BLaER1 treated with 17β-estradiol and CSF1 and Interleukin-3, amounts not matched to agents 10 nM and 100 nM (cell line): ENCODE measurements at regions not wholly inside any gene's neighbourhood (a gene's known extent, or its start where the extent isn't known, plus 50 kb on each side); places are given as distances from the start of the nearest gene placed in this dataset.
"Not testable (repeated sequence)": the region's sequence is repeated elsewhere in the genome, so short reads cannot be mapped to it uniquely, and the experiment has no call there.

ENCODE experiments used
- H3K27ac ChIP-seq, 11 experiments: shearing (Covaris generic); formaldehyde crosslinking; 2 replicates each; pipeline ENCODE4 v1.8.1; 2022
- H3K27me3 ChIP-seq, 11 experiments: shearing (Covaris generic); formaldehyde crosslinking; 2 replicates each; pipeline ENCODE4 v1.8.1; 2022
- H3K36me3 ChIP-seq, 11 experiments: shearing (Covaris generic); formaldehyde crosslinking; 2 replicates each; pipeline ENCODE4 v1.8.1; 2022
- H3K4me1 ChIP-seq, 10 experiments: shearing (Covaris generic); formaldehyde crosslinking; 2 replicates each; pipeline ENCODE4 v1.8.1; 2022
- H3K4me2 ChIP-seq, 11 experiments: shearing (Covaris generic); formaldehyde crosslinking; 2 replicates each; pipeline ENCODE4 v1.8.1; 2022
- H3K4me3 ChIP-seq, 10 experiments: shearing (Covaris generic); formaldehyde crosslinking; 2 replicates each; pipeline ENCODE4 v1.8.1; 2022
- H3K9ac ChIP-seq, 11 experiments: shearing (Covaris generic); formaldehyde crosslinking; 2 replicates each; pipeline ENCODE4 v1.8.1; 2022
- H3K9me3 ChIP-seq, 11 experiments: shearing (Covaris generic); formaldehyde crosslinking; replicated peaks in 1 of 11; 2 replicates each; pipeline ENCODE4 v1.8.1; 2022
- H4K20me1 ChIP-seq, 11 experiments: shearing (Covaris generic); formaldehyde crosslinking; 2 replicates each; pipeline ENCODE4 v1.8.1; 2022
- Cebpa-rat ChIP-seq, 11 experiments: shearing (Covaris generic); IDR thresholded peaks; 2 replicates each; pipeline ENCODE4 v1.8.1; 2022

- H3K27ac ChIP-seq, result no peak overlapping the region
- no peaks in the 10 kb centered on the region for H3K9me3 ChIP-seq
- H3K4me3 ChIP-seq, result no peak overlapping the region
- no peak overlapping the region for H3K4me2 ChIP-seq
- TF ChIP-seq Cebpa-rat (IDR thresholded peaks at IDR 0.05), result no peak
- no peaks in the 10 kb centered on the region for H3K36me3 ChIP-seq
- no peak overlapping the region for H3K9ac ChIP-seq
- H3K27me3 ChIP-seq, result no peaks in the 10 kb centered on the region
- no peaks in the 10 kb centered on the region for H4K20me1 ChIP-seq
- H3K4me1 ChIP-seq, result peaks cover 0 to 8% (median 0%) of the 10 kb centered on the region in 10 experiments; a peak in 4 of 20 replicates
Observed at GRCh38 chr7:137127058-137127457, 216.5 kb downstream of the PTN start.

GRCh38 chr7:137122145-137122544 lies 221.4 kb downstream of the PTN start:
- peaks cover 0 to 31% (median 0%) of the 10 kb centered on the region in 10 experiments; a peak in 6 of 20 replicates for H3K4me1 ChIP-seq
- H3K9me3 ChIP-seq, result 0 out of 22 replicates have a peak, but pooled peaks cover 0 to 4% (median 0%) of the 10 kb centered on the region in 11 experiments
- H3K36me3 ChIP-seq, result no peaks in the 10 kb centered on the region
- no peaks in the 10 kb centered on the region for H4K20me1 ChIP-seq
- no peak overlapping the region; a peak in 1 of 22 replicates for H3K27ac ChIP-seq
- peak overlapping the region in 2 of 11 experiments; percentile 4 to 47; a peak in 3 of 22 replicates for H3K4me2 ChIP-seq
- H3K27me3 ChIP-seq, result no peaks in the 10 kb centered on the region
- H3K4me3 ChIP-seq, result no peak overlapping the region
- H3K9ac ChIP-seq, result no peak overlapping the region
- TF ChIP-seq Cebpa-rat (IDR thresholded peaks at IDR 0.05), result no peak

- H3K27me3 ChIP-seq, result no peaks in the 10 kb centered on the region
- H3K4me2 ChIP-seq, result peak overlapping the region in 3 of 11 experiments; percentile 18 to 47 (median 34); a peak in 5 of 22 replicates
- H4K20me1 ChIP-seq, result no peaks in the 10 kb centered on the region
- TF ChIP-seq Cebpa-rat (IDR thresholded peaks at IDR 0.05), result no peak
- H3K9me3 ChIP-seq, result 0 out of 22 replicates have a peak, but pooled peaks cover 0 to 4% (median 0%) of the 10 kb centered on the region in 11 experiments
- no peak overlapping the region for H3K9ac ChIP-seq
- H3K4me3 ChIP-seq, result no peak overlapping the region
- H3K27ac ChIP-seq, result peak overlapping the region in 4 of 11 experiments; percentile 6 to 68 (median 56); a peak in 7 of 22 replicates
- H3K4me1 ChIP-seq, result peaks cover 0 to 31% (median 0%) of the 10 kb centered on the region in 10 experiments; a peak in 6 of 20 replicates
- H3K36me3 ChIP-seq, result no peaks in the 10 kb centered on the region
Observed at GRCh38 chr7:137120690-137121089, 222.8 kb downstream of the PTN start.

GRCh38 chr7:137110535-137110934 lies 233.0 kb downstream of the PTN start:
- H3K4me3 ChIP-seq, result no peak overlapping the region
- H3K9ac ChIP-seq, result no peak overlapping the region
- H3K9me3 ChIP-seq, result peaks cover 0 to 5% (median 0%) of the 10 kb centered on the region in 11 experiments; a peak in 1 of 22 replicates
- no peak for TF ChIP-seq Cebpa-rat (IDR thresholded peaks at IDR 0.05)
- peaks cover 0 to 5% (median under 1%) of the 10 kb centered on the region in 11 experiments; a peak in 7 of 22 replicates for H3K27me3 ChIP-seq
- H3K27ac ChIP-seq, result no peak overlapping the region
- no peaks in the 10 kb centered on the region for H4K20me1 ChIP-seq
- H3K4me2 ChIP-seq, result no peak overlapping the region
- H3K36me3 ChIP-seq, result no peaks in the 10 kb centered on the region
- H3K4me1 ChIP-seq, result no peaks in the 10 kb centered on the region

GRCh38 chr7:137110091-137110509 lies 233.4 kb downstream of the PTN start:
- no peak overlapping the region for H3K9ac ChIP-seq
- no peaks in the 10 kb centered on the region for H3K4me1 ChIP-seq
- H3K27ac ChIP-seq, result no peak overlapping the region
- no peak for TF ChIP-seq Cebpa-rat (IDR thresholded peaks at IDR 0.05)
- H3K4me3 ChIP-seq, result no peak overlapping the region
- H4K20me1 ChIP-seq, result no peaks in the 10 kb centered on the region
- no peak overlapping the region for H3K4me2 ChIP-seq
- H3K27me3 ChIP-seq, result peaks cover 0 to 9% (median 4%) of the 10 kb centered on the region in 11 experiments; a peak in 14 of 22 replicates
- peaks cover 0 to 5% (median 0%) of the 10 kb centered on the region in 11 experiments; a peak in 1 of 22 replicates for H3K9me3 ChIP-seq
- H3K36me3 ChIP-seq, result no peaks in the 10 kb centered on the region

GRCh38 chr7:137107802-137108201 lies 235.7 kb downstream of the PTN start:
- not testable (repeated sequence) for H3K27ac ChIP-seq, H3K4me1 ChIP-seq, H4K20me1 ChIP-seq, H3K4me3 ChIP-seq, H3K9me3 ChIP-seq, H3K9ac ChIP-seq, H3K36me3 ChIP-seq, H3K4me2 ChIP-seq
- peaks cover 0 to 28% (median 21%) of the 10 kb centered on the region in 11 experiments; a peak in 16 of 22 replicates for H3K27me3 ChIP-seq

GRCh38 chr7:137103526-137103925 lies 235.1 kb downstream of the CHRM2 start:
- H3K27ac ChIP-seq, H3K9me3 ChIP-seq, H3K36me3 ChIP-seq, H3K4me1 ChIP-seq, H3K9ac ChIP-seq, H3K4me3 ChIP-seq, H3K4me2 ChIP-seq, H4K20me1 ChIP-seq: not testable (repeated sequence)
- H3K27me3 ChIP-seq, result peaks cover 0 to 28% (median 21%) of the 10 kb centered on the region in 11 experiments; a peak in 16 of 22 replicates

- TF ChIP-seq Cebpa-rat (IDR thresholded peaks at IDR 0.05), result no peak
Observed at GRCh38 chr7:137097111-137097510, 228.7 kb downstream of the CHRM2 start.

GRCh38 chr7:137096607-137097006 lies 228.2 kb downstream of the CHRM2 start:
- Histone ChIP-seq H3K4me3 (no peak overlapping the region), H3K27me3 (no peaks in the 10 kb centered on the region), H3K27ac (no peak overlapping the region), H3K9ac (no peak overlapping the region), H3K4me2 (peak overlapping the region in 5 of 11 experiments; percentile 7 to 83 (median 54); a peak in 7 of 22 replicates), H4K20me1 (no peaks in the 10 kb centered on the region), H3K36me3 (no peaks in the 10 kb centered on the region), H3K4me1 (peaks cover 0 to 17% (median 2%) of the 10 kb centered on the region in 10 experiments; a peak in 6 of 20 replicates), H3K9me3 (no peaks in the 10 kb centered on the region; a peak in 1 of 22 replicates)
- TF ChIP-seq Cebpa-rat (IDR thresholded peaks at IDR 0.05), result no peak

More at GRCh38 chr7:137097111-137097510, 228.7 kb downstream of the CHRM2 start:
- H3K4me2 ChIP-seq, result peak overlapping the region in 5 of 11 experiments; percentile 7 to 83 (median 54); a peak in 6 of 22 replicates
- H3K4me3 ChIP-seq, result no peak overlapping the region
- H3K27me3 ChIP-seq, result no peaks in the 10 kb centered on the region
- H3K36me3 ChIP-seq, result no peaks in the 10 kb centered on the region
- H3K4me1 ChIP-seq, result peaks cover 0 to 17% (median 2%) of the 10 kb centered on the region in 10 experiments; a peak in 6 of 20 replicates
- H3K9me3 ChIP-seq, result no peaks in the 10 kb centered on the region; a peak in 1 of 22 replicates
- no peak overlapping the region for H3K27ac ChIP-seq
- H4K20me1 ChIP-seq, result no peaks in the 10 kb centered on the region
- H3K9ac ChIP-seq, result no peak overlapping the region

- Histone ChIP-seq H4K20me1 (no peaks in the 10 kb centered on the region), H3K27ac (no peak overlapping the region), H3K36me3 (no peaks in the 10 kb centered on the region), H3K9ac (no peak overlapping the region), H3K4me2 (no peak overlapping the region), H3K27me3 (no peaks in the 10 kb centered on the region), H3K4me1 (peaks cover 0 to 17% (median 2%) of the 10 kb centered on the region in 10 experiments; a peak in 6 of 20 replicates), H3K4me3 (no peak overlapping the region), H3K9me3 (peaks cover 0 to under 1% (median 0%) of the 10 kb centered on the region in 11 experiments; a peak in 1 of 22 replicates)
- TF ChIP-seq Cebpa-rat (IDR thresholded peaks at IDR 0.05), result no peak
Observed at GRCh38 chr7:137093198-137093597, 224.7 kb downstream of the CHRM2 start.
